ENCODE measurements at regions not wholly inside any gene's neighbourhood (a gene's known extent, or its start where the extent isn't known, plus 50 kb on each side); places are given as distances from the start of the nearest gene placed in this dataset.
"Not testable (repeated sequence)": the region's sequence is repeated elsewhere in the genome, so short reads cannot be mapped to it uniquely, and the experiment has no call there.

DNA sequence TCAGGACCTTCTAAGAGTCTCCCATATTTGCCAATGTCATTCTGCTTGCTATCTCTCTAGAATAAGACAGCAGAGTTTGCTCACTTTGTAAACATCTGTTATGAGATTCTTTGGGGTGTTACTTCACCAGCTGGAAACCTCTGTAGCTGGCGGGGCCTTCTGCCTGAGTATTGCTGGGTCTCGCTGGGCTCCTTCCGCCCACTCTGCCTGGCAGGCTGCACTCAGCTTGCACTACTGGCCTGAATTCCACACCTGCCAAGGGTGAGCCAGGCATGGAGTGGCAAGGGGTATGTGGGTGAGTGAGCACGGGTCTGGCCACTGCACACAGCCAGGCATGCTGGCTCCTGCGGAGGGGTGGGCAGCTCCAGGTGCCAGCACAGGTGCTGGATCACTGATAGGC is 267.3 kb upstream of the PDE3A start:
- no peak for TF ChIP-seq CTCF (conservative IDR thresholded peaks at IDR 0.05; ENCODE audit: control insufficient read depth, insufficient read depth, low read depth, low read length)
- H3K4me3 ChIP-seq (ENCODE audit: control insufficient read depth, low read depth, low read length): no peak overlapping the region
- no peak for DNase-seq (ENCODE audit: low read depth)

- DNase-seq (ENCODE audit: low read depth): peak; percentile 25
- H3K4me3 ChIP-seq (ENCODE audit: control insufficient read depth, low read depth, low read length): no peak overlapping the region
- no peak for TF ChIP-seq CTCF (conservative IDR thresholded peaks at IDR 0.05; ENCODE audit: control insufficient read depth, insufficient read depth, low read depth, low read length)
These were observed 262.4 kb upstream of the PDE3A start for GRCh38 chr12:20105943-20106342.

- TF ChIP-seq CTCF (conservative IDR thresholded peaks at IDR 0.05; ENCODE audit: control insufficient read depth, insufficient read depth, low read depth, low read length): no peak
- DNase-seq (ENCODE audit: low read depth): no peak
- H3K4me3 ChIP-seq (ENCODE audit: control insufficient read depth, low read depth, low read length): no peak overlapping the region
These were observed 258.7 kb upstream of the PDE3A start for GRCh38 chr12:20109676-20110075.

DNA sequence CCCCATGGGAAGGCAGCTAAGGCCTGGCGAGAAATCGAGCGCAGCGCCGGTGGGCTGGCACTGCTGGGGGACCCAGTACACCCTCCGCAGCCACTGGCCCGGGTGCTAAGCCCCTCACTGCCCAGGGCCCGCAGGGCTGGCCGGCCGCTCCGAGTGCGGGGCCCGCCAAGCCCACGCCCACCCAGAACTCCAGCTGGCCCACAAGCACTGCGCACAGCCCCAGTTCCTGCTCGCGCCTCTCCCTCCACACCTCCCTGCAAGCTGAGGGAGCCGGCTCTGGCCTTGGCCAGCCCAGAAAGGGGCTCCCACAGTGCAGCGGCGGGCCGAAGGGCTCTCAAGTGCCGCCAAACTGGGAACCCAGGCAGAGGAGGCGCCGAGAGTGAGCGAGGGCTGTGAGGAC is 253.0 kb upstream of the PDE3A start:
- not testable (repeated sequence) for H3K4me3 ChIP-seq (ENCODE audit: control insufficient read depth, low read depth, low read length); DNase-seq (ENCODE audit: low read depth)

GRCh38 chr12:20119596-20120402 is 248.5 kb upstream of the PDE3A start:
- DNase-seq (ENCODE audit: low read depth): peak; percentile 38
- no peak overlapping the region for H3K4me3 ChIP-seq (ENCODE audit: control insufficient read depth, low read depth, low read length)
- no peak for TF ChIP-seq CTCF (conservative IDR thresholded peaks at IDR 0.05; ENCODE audit: control insufficient read depth, insufficient read depth, low read depth, low read length)

DNA sequence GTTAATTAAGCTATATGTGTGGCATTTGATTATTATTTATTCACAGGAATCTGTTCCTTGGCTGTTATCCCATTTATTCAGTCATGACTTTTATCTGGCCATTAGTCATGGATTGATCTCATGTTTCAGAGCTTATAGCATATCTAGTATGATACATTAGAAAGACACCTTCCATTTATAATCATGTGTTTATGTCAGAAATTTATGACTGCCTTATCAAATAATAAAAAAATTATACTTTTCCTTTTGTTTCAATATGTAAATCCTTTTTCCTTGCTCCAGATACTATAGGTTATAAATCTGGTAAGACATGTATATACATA is 248.0 kb upstream of the PDE3A start:
- peak; percentile 37 for DNase-seq (ENCODE audit: low read depth)
- H3K4me3 ChIP-seq (ENCODE audit: control insufficient read depth, low read depth, low read length): no peak overlapping the region
- TF ChIP-seq CTCF (conservative IDR thresholded peaks at IDR 0.05; ENCODE audit: control insufficient read depth, insufficient read depth, low read depth, low read length): no peak

GRCh38 chr12:20122274-20122673 is 246.1 kb upstream of the PDE3A start:
- no peak for TF ChIP-seq CTCF (conservative IDR thresholded peaks at IDR 0.05; ENCODE audit: control insufficient read depth, insufficient read depth, low read depth, low read length)
- no peak for DNase-seq (ENCODE audit: low read depth)
- no peak overlapping the region for H3K4me3 ChIP-seq (ENCODE audit: control insufficient read depth, low read depth, low read length)
